T-cell (primary cell): ENCODE measurements at regions not wholly inside any gene's neighbourhood (a gene's known extent, or its start where the extent isn't known, plus 50 kb on each side); places are given as distances from the start of the nearest gene placed in this dataset.

ENCODE experiments used
- ATAC-seq, 4 experiments: fragments of 200-7000 bp in 3 of 4; fragments of 150-1000 bp in 1 of 4; cut with Tn5 transposase; replicated peaks in 1 of 4; 1 replicate in 3 of 4; 2 replicates in 1 of 4; pipeline ENCODE4 v1.10.0; 2021; ENCODE audit warnings: moderate library complexity in 3 of 4, mild to moderate bottlenecking in 2 of 4, moderate number of reproducible peaks in 1 of 4
- CTCF ChIA-PET, 2 donors: fragments of 300-600 bp; sonication (Branson Sonifier 250); formaldehyde crosslinking; loops; one replicate each; lab custom pipeline; 2022; ENCODE audit warnings: antibody characterized with exemption in 2 of 2; lab: Charles Lee
- POLR2A ChIA-PET, 2 donors: fragments of 300-600 bp; sonication (Branson Sonifier 250); formaldehyde crosslinking; loops; one replicate each; lab custom pipeline; 2022; ENCODE audit warnings: antibody characterized with exemption in 2 of 2; lab: Charles Lee
- DNase-seq, 35 experiments: peaks; one replicate each; pipeline versions ENCODE4 v3.0.0 to v3.0.0-alpha.2; 2013 to 2023
- H3K27ac ChIP-seq: one replicate; pipeline ENCODE4 v1.5.1; 2013; ENCODE audit warnings: low read length
- H3K27me3 ChIP-seq, 2 experiments: replicated peaks in 1 of 2; 1 replicate in 1 of 2; 2 replicates in 1 of 2; pipeline versions ENCODE4 v1.6.1 to v1.7.0; 2013; ENCODE audit warnings: low read length in 1 of 2, mixed read lengths in 1 of 2; ENCODE audit not compliant: control insufficient read depth in 2 of 2, insufficient read depth in 2 of 2; ENCODE audit errors: extremely low read depth in 1 of 2
- H3K36me3 ChIP-seq, 2 donors: 1 replicate in 1 of 2; 2 replicates in 1 of 2; pipeline versions ENCODE4 v1.6.1 to v1.7.0; 2013; ENCODE audit warnings: low read length in 1 of 2; ENCODE audit not compliant: control insufficient read depth in 2 of 2, insufficient read depth in 1 of 2; ENCODE audit errors: extremely low read depth in 1 of 2
- H3K4me1 ChIP-seq, 2 experiments: 1 replicate in 1 of 2; 2 replicates in 1 of 2; pipeline versions ENCODE4 v1.6.1 to v1.7.0; 2013; ENCODE audit warnings: low read length in 2 of 2, mixed read lengths in 1 of 2; ENCODE audit not compliant: insufficient read depth in 2 of 2, control insufficient read depth in 1 of 2; ENCODE audit errors: extremely low read depth in 1 of 2
- H3K4me3 ChIP-seq, 2 donors: 1 replicate in 1 of 2; 2 replicates in 1 of 2; pipeline versions ENCODE4 v1.5.1 to v1.7.0; 2013; ENCODE audit warnings: mild to moderate bottlenecking in 2 of 2, low read length in 1 of 2, moderate library complexity in 1 of 2; ENCODE audit not compliant: control insufficient read depth in 1 of 2; ENCODE audit errors: extremely low read depth in 1 of 2
- H3K9me3 ChIP-seq: 2 replicates; pipeline ENCODE4 v1.7.0; 2013
- H3K27ac Mint-ChIP-seq, 2 donors: one replicate each; pipeline ENCODE4 v1.8.0; 2020 to 2021; ENCODE audit warnings: mild to moderate bottlenecking in 2 of 2, mixed read lengths in 2 of 2
- H3K27me3 Mint-ChIP-seq, 2 donors: one replicate each; pipeline ENCODE4 v1.8.0; 2021 to 2022; ENCODE audit warnings: mixed read lengths in 2 of 2
- H3K36me3 Mint-ChIP-seq: one replicate; pipeline ENCODE4 v1.8.0; 2021; ENCODE audit warnings: mixed read lengths
- H3K4me1 Mint-ChIP-seq, 3 donors: one replicate each; pipeline ENCODE4 v1.8.0; 2020 to 2022; ENCODE audit warnings: mixed read lengths in 3 of 3, mild to moderate bottlenecking in 1 of 3
- H3K4me3 Mint-ChIP-seq, 3 donors: one replicate each; pipeline ENCODE4 v1.8.0; 2020 to 2022; ENCODE audit warnings: mild to moderate bottlenecking in 3 of 3, mixed read lengths in 3 of 3, moderate library complexity in 3 of 3
- H3K9me3 Mint-ChIP-seq, 3 donors: one replicate each; pipeline ENCODE4 v1.8.0; 2020 to 2022; ENCODE audit warnings: mixed read lengths in 3 of 3
- WGBS: methylation state at CpG from one replicate; pipeline ENCODE4 v1.1.5; 2013; ENCODE audit warnings: missing lambda C conversion rate; ENCODE audit not compliant: insufficient coverage; 5-methylcytosine and 5-hydroxymethylcytosine counted together

DNA sequence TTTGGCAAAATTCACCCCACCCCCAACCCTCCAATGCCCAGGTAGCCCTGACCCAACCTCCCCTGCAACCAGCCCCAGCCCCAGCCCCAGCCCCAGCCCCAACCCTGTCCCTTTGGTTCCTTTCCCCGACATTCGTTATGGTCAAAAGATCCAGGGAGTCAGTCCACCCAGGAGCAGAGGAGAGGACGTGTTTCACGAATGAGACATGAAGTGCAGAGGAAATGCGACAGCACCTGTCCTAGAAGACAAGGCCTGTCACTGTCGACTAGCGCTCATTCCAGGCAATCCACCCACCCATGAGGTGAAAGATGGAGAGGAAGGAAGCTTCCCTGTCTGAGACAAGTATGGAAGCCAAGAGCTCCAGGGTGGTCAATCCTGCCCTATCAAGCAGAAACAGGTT, 485.0 kb downstream of the SPATA31A7 start:
- H3K4me1 Mint-ChIP-seq = peaks cover 0 to 14% (median 7%) of the 10 kb centered on the region in 3 donors
- ChIA-PET CTCF (no interaction called here), POLR2A (no interaction called here)
- no peak for ATAC-seq
- peaks cover 2% of the 10 kb centered on the region for H3K36me3 Mint-ChIP-seq
- Histone ChIP-seq H3K27ac (no peak overlapping the region), H3K27me3 (no peaks in the 10 kb centered on the region), H3K4me1 (no peaks in the 10 kb centered on the region), H3K9me3 (no peaks in the 10 kb centered on the region), H3K36me3 (no peaks in the 10 kb centered on the region), H3K4me3 (no peak overlapping the region)
- peaks cover 5 to 14% (median 9%) of the 10 kb centered on the region in 3 donors for H3K9me3 Mint-ChIP-seq
- H3K27me3 Mint-ChIP-seq = no peaks in the 10 kb centered on the region
- H3K4me3 Mint-ChIP-seq = no peak overlapping the region
- DNase-seq = no peak
- no peak overlapping the region for H3K27ac Mint-ChIP-seq
- WGBS = 49% methylated on average over 3 of the region's 7 CpGs
